GM23248 (cell line): ENCODE measurements at regions not wholly inside any gene's neighbourhood (a gene's known extent, or its start where the extent isn't known, plus 50 kb on each side); places are given as distances from the start of the nearest gene placed in this dataset.
A peak's percentile ranks its signal among the peaks of the same experiment; 100 is the strongest.

Experiments
- DNase-seq: peaks from one replicate; pipeline ENCODE4 v3.0.0-alpha.2; 2015
- H2AFZ ChIP-seq: fragments of 200-600 bp; sonication (generic); 2 replicates; pipeline ENCODE4 v1.6.1; 2016; ENCODE audit warnings: antibody characterized with exemption
- H3F3A ChIP-seq: fragments of 200-600 bp; sonication (generic); 2 replicates; pipeline ENCODE4 v1.6.1; 2016; ENCODE audit warnings: mild to moderate bottlenecking, antibody characterized with exemption, mixed run types; ENCODE audit not compliant: insufficient read depth
- H3K27ac ChIP-seq: fragments of 200-600 bp; sonication (generic); 2 replicates; pipeline ENCODE4 v1.5.1; 2016; ENCODE audit warnings: mild to moderate bottlenecking
- H3K27me3 ChIP-seq: fragments of 200-600 bp; sonication (generic); replicated peaks from 2 replicates; pipeline ENCODE4 v1.6.1; 2016; ENCODE audit warnings: mild to moderate bottlenecking; ENCODE audit not compliant: insufficient read depth
- H3K36me3 ChIP-seq: fragments of 200-600 bp; sonication (generic); 2 replicates; pipeline ENCODE4 v1.6.1; 2016; ENCODE audit warnings: low read depth, mild to moderate bottlenecking
- H3K4me1 ChIP-seq: fragments of 200-600 bp; sonication (generic); 2 replicates; pipeline ENCODE4 v1.6.1; 2016; ENCODE audit warnings: mild to moderate bottlenecking; ENCODE audit not compliant: insufficient read depth
- H3K4me2 ChIP-seq: fragments of 200-600 bp; sonication (generic); one replicate; pipeline ENCODE4 v1.6.1; 2016; ENCODE audit warnings: mild to moderate bottlenecking; ENCODE audit not compliant: unreplicated experiment
- H3K4me3 ChIP-seq: fragments of 200-600 bp; sonication (generic); 2 replicates; pipeline ENCODE4 v1.5.1; 2016; ENCODE audit warnings: mild to moderate bottlenecking
- H3K79me2 ChIP-seq: fragments of 200-600 bp; sonication (generic); 2 replicates; pipeline ENCODE4 v1.6.1; 2016; ENCODE audit warnings: mild to moderate bottlenecking; ENCODE audit not compliant: insufficient read depth
- H3K9ac ChIP-seq: fragments of 200-600 bp; sonication (generic); 2 replicates; pipeline ENCODE4 v1.6.1; 2016; ENCODE audit warnings: mild to moderate bottlenecking
- H3K9me2 ChIP-seq: fragments of 200-600 bp; sonication (generic); 2 replicates; pipeline ENCODE4 v1.6.1; 2016; ENCODE audit warnings: mixed run types, mild to moderate bottlenecking, moderate library complexity; ENCODE audit not compliant: insufficient read depth
- H3K9me3 ChIP-seq: fragments of 200-600 bp; sonication (generic); one replicate; pipeline ENCODE4 v1.6.1; 2017; ENCODE audit warnings: low read depth
- H4K20me1 ChIP-seq: fragments of 200-600 bp; sonication (generic); 2 replicates; pipeline ENCODE4 v1.6.0; 2016; ENCODE audit not compliant: insufficient read depth
- EZH2 ChIP-seq: fragments of 200-600 bp; sonication (generic); IDR thresholded peaks from 2 replicates; pipeline ENCODE4 v1.6.1; 2018; ENCODE audit warnings: antibody characterized with exemption, mild to moderate bottlenecking; ENCODE audit not compliant: insufficient read depth, poor library complexity, severe bottlenecking
- EZH2phosphoT487 ChIP-seq: fragments of 200-600 bp; sonication (generic); IDR thresholded peaks from 2 replicates; pipeline ENCODE4 v1.6.1; 2018; ENCODE audit warnings: antibody characterized with exemption, moderate library complexity, mild to moderate bottlenecking, low read depth; ENCODE audit not compliant: insufficient read depth
- WGBS, 2 experiments: methylation state at CpG; one replicate each; pipeline ENCODE4 v1.1.6; 2015 to 2017; ENCODE audit warnings: low lambda C conversion rate in 2 of 2, low coverage in 1 of 2; ENCODE audit errors: missing lambda C conversion rate in 2 of 2; 5-methylcytosine and 5-hydroxymethylcytosine counted together
- in situ Hi-C: fragments of 300-500 bp; cut with MboI; formaldehyde crosslinking; loops from 2 replicates; pipeline ENCODE4 v1.15.0; 2020

GRCh38 chr9:79962150-79962549 lies 390.4 kb downstream of the TLE4 start:
- H3K4me1 ChIP-seq = no peaks in the 10 kb centered on the region
- H3K4me3 ChIP-seq = no peak overlapping the region
- no peak for TF ChIP-seq EZH2phosphoT487
- no peak for TF ChIP-seq EZH2
- H2AFZ ChIP-seq = no peak overlapping the region
- H3F3A ChIP-seq = no peaks in the 10 kb centered on the region
- H3K79me2 ChIP-seq = no peaks in the 10 kb centered on the region
- no peaks in the 10 kb centered on the region for H3K9me2 ChIP-seq
- no peak overlapping the region for H3K27ac ChIP-seq
- in situ Hi-C loops = no loop called here
- H4K20me1 ChIP-seq = no peaks in the 10 kb centered on the region
- 35 to 48% methylated on average over 1 of the region's 1 CpG for WGBS, 2 experiments
- H3K9ac ChIP-seq = no peak overlapping the region
- no peak overlapping the region for H3K4me2 ChIP-seq
- H3K27me3 ChIP-seq = peaks cover 11% of the 10 kb centered on the region
- H3K9me3 ChIP-seq = no peaks in the 10 kb centered on the region
- no peak for DNase-seq
- no peaks in the 10 kb centered on the region for H3K36me3 ChIP-seq

GRCh38 chr9:79955300-79955699 lies 383.5 kb downstream of the TLE4 start:
- Histone ChIP-seq H4K20me1 (no peaks in the 10 kb centered on the region), H3K9me3 (no peaks in the 10 kb centered on the region), H3K4me2 (no peak overlapping the region), H3K36me3 (no peaks in the 10 kb centered on the region), H3K9me2 (no peaks in the 10 kb centered on the region), H3K27me3 (peaks cover 3% of the 10 kb centered on the region), H3K4me3 (no peak overlapping the region), H2AFZ (no peak overlapping the region), H3K4me1 (no peaks in the 10 kb centered on the region), H3K27ac (no peak overlapping the region), H3K79me2 (no peaks in the 10 kb centered on the region), H3K9ac (no peak overlapping the region), H3F3A (no peaks in the 10 kb centered on the region)
- 50 to 61% methylated on average over 3 of the region's 3 CpGs for WGBS, 2 experiments
- peak; percentile 15 for DNase-seq
- in situ Hi-C loops = no loop called here
- TF ChIP-seq EZH2 (no peak), EZH2phosphoT487 (no peak)

GRCh38 chr9:79953908-79954307 lies 382.1 kb downstream of the TLE4 start:
- no peak for TF ChIP-seq EZH2phosphoT487
- TF ChIP-seq EZH2 = no peak
- Histone ChIP-seq H3K9ac (no peak overlapping the region), H3K4me1 (no peaks in the 10 kb centered on the region), H3K27me3 (no peaks in the 10 kb centered on the region; the same call in none of the 2 replicates), H3F3A (no peaks in the 10 kb centered on the region), H3K79me2 (no peaks in the 10 kb centered on the region), H3K9me2 (no peaks in the 10 kb centered on the region), H3K4me2 (no peak overlapping the region), H3K27ac (no peak overlapping the region), H3K9me3 (no peaks in the 10 kb centered on the region), H3K36me3 (no peaks in the 10 kb centered on the region), H3K4me3 (no peak overlapping the region), H4K20me1 (no peaks in the 10 kb centered on the region), H2AFZ (no peak overlapping the region)
- in situ Hi-C loops = no loop called here
- no peak for DNase-seq

GRCh38 chr9:79952401-79952800 lies 380.6 kb downstream of the TLE4 start:
- DNase-seq = peak; percentile 17
- TF ChIP-seq EZH2 = no peak
- TF ChIP-seq EZH2phosphoT487 = no peak
- in situ Hi-C loops = no loop called here
- H3K27me3 ChIP-seq = no peaks in the 10 kb centered on the region; the same call in 1 of the 2 replicates
- H3K36me3 ChIP-seq = no peaks in the 10 kb centered on the region
- no peak overlapping the region for H2AFZ ChIP-seq
- WGBS, 2 experiments = 18 to 22% methylated on average over 2 of the region's 2 CpGs
- H3K9ac ChIP-seq = no peak overlapping the region
- no peaks in the 10 kb centered on the region for H3F3A ChIP-seq
- no peaks in the 10 kb centered on the region for H3K79me2 ChIP-seq
- no peaks in the 10 kb centered on the region for H3K4me1 ChIP-seq
- no peaks in the 10 kb centered on the region for H4K20me1 ChIP-seq
- no peak overlapping the region for H3K4me3 ChIP-seq
- no peak overlapping the region for H3K4me2 ChIP-seq
- H3K27ac ChIP-seq = no peak overlapping the region
- no peaks in the 10 kb centered on the region for H3K9me3 ChIP-seq
- no peaks in the 10 kb centered on the region for H3K9me2 ChIP-seq

- 51 to 58% methylated on average over 2 of the region's 2 CpGs for WGBS, 2 experiments
- no peak for DNase-seq
These were observed 374.9 kb downstream of the TLE4 start for GRCh38 chr9:79946712-79947111.

More at GRCh38 chr9:79946712-79947111, 374.9 kb downstream of the TLE4 start:
- Histone ChIP-seq H3K9me2 (no peaks in the 10 kb centered on the region), H4K20me1 (no peaks in the 10 kb centered on the region), H3F3A (no peaks in the 10 kb centered on the region), H3K9me3 (no peaks in the 10 kb centered on the region), H3K4me1 (no peaks in the 10 kb centered on the region), H3K27ac (no peak overlapping the region), H3K36me3 (no peaks in the 10 kb centered on the region), H3K79me2 (no peaks in the 10 kb centered on the region), H2AFZ (no peak overlapping the region), H3K4me3 (no peak overlapping the region), H3K4me2 (no peak overlapping the region), H3K9ac (no peak overlapping the region), H3K27me3 (no peaks in the 10 kb centered on the region)
- TF ChIP-seq EZH2phosphoT487 (no peak), EZH2 (no peak)
- in situ Hi-C loops = no loop called here
